ENCODE measurements at regions not wholly inside any gene's neighbourhood (a gene's known extent, or its start where the extent isn't known, plus 50 kb on each side); places are given as distances from the start of the nearest gene placed in this dataset.

GRCh38 chr6:43997345-43997677, 129.9 kb downstream of the MRPL14 start:
- Histone ChIP-seq H3K36me3 (no peaks in the 10 kb centered on the region), H3K4me1 (replicated peaks) (peaks cover 3% of the 10 kb centered on the region), H3K9me3 (no peaks in the 10 kb centered on the region), H3K27me3 (replicated peaks; ENCODE audit: insufficient read depth) (peaks cover 4% of the 10 kb centered on the region), H3K4me3 (no peak overlapping the region), H3K27ac (no peak overlapping the region)
- intact Hi-C loops (cut with DNase I) = no loop called here
- TF ChIP-seq CTCF (IDR thresholded peaks at IDR 0.05) (no peak), POLR2AphosphoS5 (IDR thresholded peaks at IDR 0.05) (no peak), POLR2A (IDR thresholded peaks at IDR 0.05) (no peak)
- no peak for DNase-seq (ENCODE audit: low spot score)
- whole genome bisulfite sequencing = 90% methylated on average over 1 of the region's 1 CpG

DNA sequence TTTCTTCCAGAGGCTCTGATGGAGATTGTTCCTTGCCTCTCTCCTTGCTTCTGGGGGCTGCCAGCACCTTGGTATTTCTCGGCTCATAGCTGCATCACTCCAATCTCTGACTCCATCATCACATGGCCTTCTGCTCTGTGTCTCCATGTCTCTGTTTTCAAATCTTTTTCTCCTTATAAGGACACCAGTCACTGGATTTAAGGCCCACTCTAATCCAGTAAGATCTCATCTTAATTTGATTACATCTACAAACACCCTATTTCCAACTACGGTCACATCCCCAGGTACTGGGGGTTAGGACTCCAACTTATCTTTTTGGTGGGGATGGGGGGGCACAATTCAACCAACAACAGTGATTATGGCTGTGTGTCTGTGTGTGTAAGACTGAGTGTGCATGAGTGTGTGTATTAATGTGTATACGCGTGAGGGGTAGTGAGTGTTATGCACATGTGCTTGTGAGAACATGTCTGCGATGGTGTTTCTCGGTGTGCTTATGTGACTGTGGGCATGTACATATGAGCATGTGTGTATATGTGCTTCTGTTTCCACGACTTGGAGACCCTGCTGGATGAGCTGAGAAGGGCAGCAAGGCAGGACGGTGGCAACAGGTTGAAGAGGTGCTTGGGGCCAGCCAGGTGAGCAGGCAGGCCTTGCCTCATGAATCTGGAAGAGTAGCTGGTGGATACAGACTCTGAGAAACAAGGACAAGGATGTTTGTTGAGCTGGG, 130.5 kb downstream of the MRPL14 start:
- no peak overlapping the region for H3K27ac ChIP-seq
- intact Hi-C loops (cut with DNase I) = no loop called here
- WGBS = 86% methylated on average over 8 of the region's 8 CpGs
- no peaks in the 10 kb centered on the region for H3K36me3 ChIP-seq
- TF ChIP-seq POLR2AphosphoS5 (IDR thresholded peaks at IDR 0.05) = no peak
- TF ChIP-seq POLR2A (IDR thresholded peaks at IDR 0.05) = no peak
- TF ChIP-seq CTCF (IDR thresholded peaks at IDR 0.05) = no peak
- no peaks in the 10 kb centered on the region for H3K4me1 ChIP-seq (replicated peaks)
- no peaks in the 10 kb centered on the region for H3K9me3 ChIP-seq
- H3K4me3 ChIP-seq = no peak overlapping the region
- peaks cover 2% of the 10 kb centered on the region for H3K27me3 ChIP-seq (replicated peaks; ENCODE audit: insufficient read depth)
- no peak for DNase-seq (ENCODE audit: low spot score)

GRCh38 chr6:43995137-43995536, 132.1 kb downstream of the MRPL14 start:
- H3K27me3 ChIP-seq (replicated peaks; ENCODE audit: insufficient read depth) = peaks cover 2% of the 10 kb centered on the region
- H3K9me3 ChIP-seq = no peaks in the 10 kb centered on the region
- no peak overlapping the region for H3K4me3 ChIP-seq
- intact Hi-C loops (cut with DNase I) = no loop called here
- TF ChIP-seq CTCF (IDR thresholded peaks at IDR 0.05) (no peak), POLR2AphosphoS5 (IDR thresholded peaks at IDR 0.05) (no peak), POLR2A (IDR thresholded peaks at IDR 0.05) (no peak)
- no peaks in the 10 kb centered on the region for H3K4me1 ChIP-seq (replicated peaks)
- WGBS = 93% methylated on average over 3 of the region's 3 CpGs
- no peaks in the 10 kb centered on the region for H3K36me3 ChIP-seq
- no peak overlapping the region for H3K27ac ChIP-seq
- DNase-seq (ENCODE audit: low spot score) = no peak

- intact Hi-C loops (cut with DNase I) = no loop called here
- no peak overlapping the region for H3K27ac ChIP-seq
Measured at GRCh38 chr6:43993881-43994523, 133.2 kb downstream of the MRPL14 start.

More at GRCh38 chr6:43993881-43994523, 133.2 kb downstream of the MRPL14 start:
- TF ChIP-seq POLR2A (IDR thresholded peaks at IDR 0.05) (no peak), POLR2AphosphoS5 (IDR thresholded peaks at IDR 0.05) (no peak), CTCF (IDR thresholded peaks at IDR 0.05) (no peak)
- no peaks in the 10 kb centered on the region for H3K36me3 ChIP-seq
- H3K9me3 ChIP-seq = no peaks in the 10 kb centered on the region
- H3K4me3 ChIP-seq = no peak overlapping the region
- H3K4me1 ChIP-seq (replicated peaks) = no peaks in the 10 kb centered on the region
- peaks cover 2% of the 10 kb centered on the region for H3K27me3 ChIP-seq (replicated peaks; ENCODE audit: insufficient read depth)
- no peak for DNase-seq (ENCODE audit: low spot score)
- WGBS = 63% methylated on average over 5 of the region's 5 CpGs

Data from prostate gland (tissue), 2 donors.